NOMO-1 (cell line): ENCODE measurements at regions not wholly inside any gene's neighbourhood (a gene's known extent, or its start where the extent isn't known, plus 50 kb on each side); places are given as distances from the start of the nearest gene placed in this dataset.
"Not testable (repeated sequence)": the region's sequence is repeated elsewhere in the genome, so short reads cannot be mapped to it uniquely, and the experiment has no call there.

ENCODE experiments used
- DNase-seq, 2 experiments: peaks; one replicate each; lab custom pipeline; 2025; ENCODE audit not compliant: unreplicated experiment in 2 of 2; lab: John Stamatoyannopoulos, UW

DNA sequence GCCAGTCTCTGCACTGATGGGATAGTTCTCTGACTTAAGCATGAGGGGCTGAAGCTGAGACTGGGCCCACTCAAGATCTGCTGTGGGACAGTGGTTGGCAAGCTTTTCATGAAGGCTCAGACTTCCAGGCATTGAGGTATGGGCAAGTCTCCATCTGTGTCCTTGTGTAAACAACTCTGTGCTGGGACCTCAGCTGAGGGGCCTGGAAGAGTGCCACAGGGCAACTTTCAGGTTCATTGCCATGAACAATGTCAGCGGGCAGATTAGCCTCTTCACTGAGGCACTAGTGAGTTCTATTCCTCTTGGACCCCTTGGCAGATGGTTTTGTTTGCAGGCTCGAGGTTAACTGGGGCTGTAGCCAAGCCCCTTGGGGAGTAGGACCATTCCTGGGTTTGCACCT, 127.1 kb downstream of the MRPS30 start:
- DNase-seq = no peak

DNA sequence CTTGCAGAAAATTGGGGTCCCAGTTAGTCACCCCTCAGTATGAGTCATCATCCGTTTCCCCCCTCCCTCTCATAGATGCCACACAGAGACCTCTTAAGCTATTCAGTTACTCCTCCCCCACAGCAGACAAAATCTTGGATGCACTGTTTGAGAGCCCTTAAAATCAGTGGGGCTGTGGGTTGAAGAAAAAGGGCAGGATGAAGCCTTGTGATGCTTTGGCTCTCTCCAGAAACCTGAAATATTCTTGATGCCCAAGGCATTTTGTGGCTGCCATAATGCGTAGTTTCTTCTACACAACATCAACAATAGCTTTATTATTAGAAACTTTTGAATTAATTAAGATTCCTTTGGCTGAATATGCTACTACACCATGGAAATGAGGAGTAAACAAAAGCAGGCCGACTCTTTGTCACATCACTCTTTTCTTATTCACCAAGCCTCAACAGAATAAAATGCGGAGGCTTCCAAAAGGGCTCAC, 133.8 kb downstream of the MRPS30 start:
- no peak for DNase-seq

DNA sequence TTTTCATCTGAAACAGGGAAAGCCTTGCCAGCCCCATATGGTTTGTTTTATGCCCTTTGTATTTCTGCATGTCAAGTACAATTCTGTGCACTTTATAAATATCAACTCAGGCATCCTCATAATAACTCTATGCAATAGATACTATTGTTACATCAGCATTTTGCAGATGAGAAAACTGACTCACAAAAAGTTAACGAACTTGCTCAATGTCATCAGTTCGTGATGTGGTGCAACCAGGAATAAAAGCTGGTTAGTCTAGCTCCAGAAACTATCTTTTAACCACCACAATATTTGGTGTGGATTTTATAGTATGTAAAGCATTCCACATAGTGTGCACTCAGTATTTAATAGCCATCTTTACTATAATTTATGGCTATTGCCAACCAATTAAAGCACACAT, 134.9 kb downstream of the MRPS30 start:
- DNase-seq = no peak

DNA sequence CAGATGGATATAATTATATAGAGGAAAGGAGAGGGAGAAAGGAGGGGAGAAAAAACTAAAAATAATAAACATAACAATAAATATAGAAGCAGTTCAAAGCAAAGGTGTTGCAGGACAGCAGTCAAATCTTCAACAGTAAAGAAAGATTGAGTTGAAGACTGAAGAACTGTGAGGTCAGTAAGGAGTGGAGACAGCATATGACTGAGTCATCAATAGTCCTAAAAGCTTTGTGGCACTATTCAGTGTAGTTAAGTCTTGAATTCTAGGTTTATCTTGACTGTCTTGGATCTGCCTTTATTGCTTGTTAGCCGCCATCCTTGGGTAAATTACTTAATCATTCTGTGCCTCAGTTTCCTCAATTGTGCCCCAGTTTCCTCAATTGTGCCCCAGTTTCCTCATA, 137.0 kb downstream of the MRPS30 start:
- no peak for DNase-seq

DNA sequence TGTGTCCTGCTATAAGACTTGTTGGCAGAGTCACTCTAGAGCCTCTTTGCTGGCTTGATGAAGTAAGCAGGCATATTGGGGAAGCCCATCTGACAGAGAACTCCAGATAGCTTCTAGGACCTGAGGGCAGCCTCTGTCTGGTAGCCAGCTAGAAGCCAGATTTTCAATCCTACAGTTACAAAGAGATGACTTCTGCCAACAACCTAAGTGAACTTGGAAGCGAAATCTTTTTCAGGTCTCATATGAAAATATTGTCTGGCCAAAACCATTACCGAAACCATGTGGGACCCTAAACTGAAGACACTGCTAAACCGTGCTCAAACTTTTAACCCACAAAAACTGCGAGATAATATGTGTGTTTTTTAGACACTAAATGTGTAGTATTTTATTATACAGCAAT, 140.9 kb downstream of the MRPS30 start:
- no peak for DNase-seq

DNA sequence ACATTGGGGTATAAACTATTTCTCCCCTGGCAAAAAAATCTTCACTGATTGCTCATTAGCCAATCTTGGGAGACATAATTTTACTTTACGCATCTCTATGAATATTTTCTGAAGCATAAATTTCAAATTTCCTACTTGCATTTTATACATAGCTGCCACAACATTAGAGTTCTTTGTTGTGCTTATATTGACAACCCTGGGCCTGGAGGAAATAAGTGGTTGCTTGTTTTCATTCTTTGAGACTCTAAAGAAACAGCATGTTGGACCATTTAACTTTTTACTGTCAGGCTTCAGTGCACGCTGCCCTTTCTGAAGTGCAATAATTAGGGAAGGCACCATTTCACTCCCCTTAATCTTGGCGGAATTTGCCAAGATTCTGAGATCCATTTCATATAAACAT, 142.6 kb downstream of the MRPS30 start:
- no peak for DNase-seq

DNA sequence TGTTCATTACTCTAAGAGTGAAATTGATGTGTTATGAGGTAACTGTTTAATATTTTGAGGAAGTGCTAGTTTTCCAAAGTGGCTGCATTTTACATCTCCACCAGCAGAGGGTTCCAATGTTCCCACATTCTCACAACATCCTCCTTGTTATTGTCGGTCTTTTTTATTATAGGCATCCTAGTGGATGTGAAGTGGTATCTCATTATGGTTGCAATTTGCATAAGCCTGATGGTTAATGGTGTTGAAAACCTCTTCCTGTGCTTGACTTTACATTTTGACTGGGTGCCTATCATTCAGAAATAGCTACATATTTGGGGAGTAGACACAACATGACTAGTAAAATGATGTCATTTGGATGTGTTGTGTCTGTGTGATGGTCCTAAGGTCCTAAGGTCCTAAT, 143.6 kb downstream of the MRPS30 start:
- peak; percentile 17 to 74 for DNase-seq

DNA sequence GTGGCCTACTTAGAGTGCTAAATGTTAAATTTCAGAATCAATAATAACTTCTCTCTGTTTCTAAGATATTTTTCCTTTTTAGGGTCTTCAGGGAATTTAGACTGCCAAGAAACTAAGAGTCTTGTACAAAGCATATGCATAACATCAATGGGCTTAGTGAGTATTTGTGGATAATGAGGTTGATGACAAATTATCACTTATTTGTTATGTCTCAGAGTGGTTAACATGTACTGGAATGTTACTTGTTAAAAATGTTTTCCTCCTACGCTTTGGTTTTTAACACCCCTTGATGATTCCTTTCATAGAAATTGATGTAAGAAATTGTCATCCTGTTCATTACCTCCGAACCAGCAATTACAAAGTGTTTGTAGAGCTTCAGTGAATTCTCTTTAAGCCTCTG, 144.3 kb downstream of the MRPS30 start:
- no peak for DNase-seq

DNA sequence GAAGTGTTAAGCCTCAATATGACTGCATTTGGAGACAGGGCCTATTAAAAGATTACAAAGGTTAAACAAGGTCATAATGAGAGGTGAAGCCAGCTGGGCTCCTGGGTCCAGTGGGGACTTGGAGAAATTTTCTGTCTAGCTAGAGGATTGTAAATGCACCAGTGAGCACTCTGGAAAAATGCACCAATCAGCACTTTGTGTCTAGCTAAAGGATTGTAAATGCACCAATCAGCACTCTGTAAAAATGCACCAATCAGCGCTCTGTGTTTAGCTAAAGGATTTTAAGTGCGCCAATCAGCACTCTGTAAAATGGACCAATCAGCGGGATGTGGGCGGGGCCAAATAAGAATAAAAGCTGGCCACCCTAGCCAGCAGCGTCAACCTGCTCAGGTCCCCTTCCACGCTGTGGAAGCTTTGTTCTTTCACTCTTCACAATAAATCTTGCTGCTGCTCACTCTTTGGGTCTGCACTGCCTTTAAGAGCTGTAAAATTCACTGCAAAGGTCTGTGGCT, 150.3 kb downstream of the MRPS30 start:
- not testable (repeated sequence) for DNase-seq

DNA sequence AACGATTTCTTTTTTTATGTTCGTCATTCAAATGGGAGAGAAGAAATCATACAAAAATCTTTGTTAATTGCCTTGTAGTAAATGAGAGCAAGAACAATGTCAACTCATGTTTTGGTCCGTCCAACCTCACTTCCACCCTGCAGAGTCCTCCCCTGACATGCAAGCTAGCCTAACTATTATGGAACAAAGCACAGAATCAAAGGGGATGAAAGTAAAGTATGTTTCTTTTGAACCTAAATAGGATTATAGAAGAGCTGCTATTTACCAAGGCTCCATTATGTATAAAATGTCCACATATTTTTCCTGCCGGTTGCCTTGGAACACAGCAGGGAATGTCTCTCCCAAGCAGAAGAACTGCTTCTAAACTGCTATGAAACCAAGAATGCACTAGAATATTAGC, 161.1 kb downstream of the MRPS30 start:
- no peak for DNase-seq

DNA sequence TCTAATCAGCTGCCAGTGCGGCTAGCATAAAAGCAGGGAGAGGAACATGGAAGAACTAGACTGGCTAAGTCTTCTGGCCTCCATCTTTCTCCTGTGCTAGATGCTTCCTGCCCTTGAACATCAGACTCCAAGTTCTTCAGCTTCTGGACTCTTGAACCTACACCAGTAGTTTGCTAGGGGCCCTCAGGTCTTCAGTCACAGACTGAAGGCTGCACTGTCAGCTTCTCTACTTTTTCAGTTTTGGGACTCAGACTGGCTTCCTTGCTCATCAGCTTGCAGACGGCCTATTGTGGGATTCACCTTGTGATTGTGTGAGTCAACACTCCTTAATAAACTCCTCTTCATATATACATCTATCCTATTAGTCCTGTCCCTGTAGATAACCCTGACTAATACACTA, 162.2 kb downstream of the MRPS30 start:
- not testable (repeated sequence) for DNase-seq

DNA sequence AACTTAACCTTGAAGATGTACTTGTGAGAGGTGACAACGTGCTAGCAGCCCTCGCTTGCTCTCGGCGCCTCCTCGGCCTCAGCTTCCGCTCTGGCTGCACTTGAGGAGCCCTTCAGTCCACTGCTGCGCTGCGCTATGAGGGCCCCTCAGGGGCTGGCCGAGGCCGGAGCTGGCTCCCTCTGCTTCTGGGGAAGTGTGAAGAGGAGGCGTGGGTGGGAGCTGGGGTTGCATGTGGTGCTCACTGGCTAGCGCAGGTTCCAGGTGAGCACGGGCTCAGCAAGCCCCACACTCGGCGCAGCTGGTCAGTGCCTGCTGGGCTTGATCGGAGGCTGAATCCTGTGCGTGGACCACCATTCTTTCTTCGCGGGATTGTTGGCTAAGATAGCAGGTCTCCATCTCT, 166.1 kb downstream of the MRPS30 start:
- DNase-seq = no peak

DNA sequence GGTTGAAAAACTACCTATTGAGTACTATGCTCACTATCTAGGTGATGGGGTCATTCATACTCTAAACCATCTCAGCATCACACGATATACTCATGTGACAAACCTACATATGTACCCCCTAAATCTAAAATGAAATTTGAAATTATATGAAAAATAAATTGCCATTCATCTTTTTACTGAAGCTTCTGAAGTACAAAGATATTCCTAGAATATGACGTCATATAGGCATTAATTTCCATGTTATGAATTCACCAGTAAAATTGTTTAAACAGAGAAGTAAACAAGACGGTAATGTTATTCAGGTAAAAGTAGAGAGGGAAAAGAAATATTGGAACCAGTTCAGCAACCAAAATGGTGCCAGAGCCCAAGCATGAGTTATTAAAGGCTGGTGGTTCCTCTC, 173.0 kb downstream of the MRPS30 start:
- no peak for DNase-seq

DNA sequence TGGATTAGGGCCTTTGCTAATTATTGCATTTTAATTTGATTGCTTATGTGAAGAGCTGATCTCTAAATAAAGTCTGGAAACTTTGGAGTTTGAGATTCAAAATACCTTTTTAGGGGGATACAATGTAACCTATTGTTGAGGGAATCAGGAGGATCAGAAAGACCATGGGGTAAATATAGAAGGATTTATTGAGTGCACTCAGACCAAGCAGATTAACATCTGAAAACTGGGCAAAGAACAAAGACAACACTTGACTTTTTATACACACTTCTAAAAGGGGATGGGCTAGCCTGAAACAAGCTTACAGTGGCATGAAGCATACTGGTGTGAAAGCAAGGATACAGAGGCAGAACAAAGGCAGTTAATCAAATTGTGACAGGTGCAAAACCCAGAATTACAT, 174.3 kb downstream of the MRPS30 start:
- DNase-seq = no peak

DNA sequence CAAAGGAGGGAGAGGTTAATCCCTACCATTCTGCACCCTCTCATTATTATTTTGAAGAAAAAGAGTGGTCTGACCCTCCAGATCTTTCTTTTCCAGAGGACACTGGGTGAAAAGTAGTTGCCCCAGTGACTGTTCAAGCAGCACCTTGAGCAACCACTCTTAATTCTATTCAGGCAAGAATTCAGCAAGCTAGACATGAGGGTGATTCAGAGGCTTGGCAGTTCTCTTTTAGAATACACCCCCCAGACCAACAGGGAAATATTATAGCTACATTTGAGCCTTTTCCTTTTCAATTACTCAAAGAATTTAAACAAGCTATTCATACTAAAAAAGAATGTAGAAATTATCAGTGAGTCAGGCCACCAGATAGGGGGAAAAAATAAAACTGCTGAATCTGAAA, 178.3 kb downstream of the MRPS30 start:
- DNase-seq = no peak

DNA sequence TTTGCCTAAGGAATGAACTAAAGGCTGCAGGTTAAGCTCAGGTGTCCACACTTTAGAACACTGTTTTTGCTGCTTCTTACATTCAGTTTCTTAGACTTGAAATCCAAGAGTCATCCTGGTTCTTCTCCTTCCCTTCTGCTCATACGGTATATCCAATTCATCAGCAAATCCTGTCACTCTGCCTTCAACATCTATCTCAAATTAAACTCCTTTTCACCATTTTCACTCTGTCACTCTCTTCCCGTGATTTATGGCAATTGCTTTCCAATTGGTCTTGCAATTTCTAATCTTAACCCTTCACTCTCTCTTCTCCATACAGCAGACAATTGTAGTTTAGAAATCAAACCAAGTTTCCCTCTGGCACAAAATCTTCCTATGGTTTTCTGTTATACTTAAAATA, 182.9 kb downstream of the MRPS30 start:
- DNase-seq = no peak

DNA sequence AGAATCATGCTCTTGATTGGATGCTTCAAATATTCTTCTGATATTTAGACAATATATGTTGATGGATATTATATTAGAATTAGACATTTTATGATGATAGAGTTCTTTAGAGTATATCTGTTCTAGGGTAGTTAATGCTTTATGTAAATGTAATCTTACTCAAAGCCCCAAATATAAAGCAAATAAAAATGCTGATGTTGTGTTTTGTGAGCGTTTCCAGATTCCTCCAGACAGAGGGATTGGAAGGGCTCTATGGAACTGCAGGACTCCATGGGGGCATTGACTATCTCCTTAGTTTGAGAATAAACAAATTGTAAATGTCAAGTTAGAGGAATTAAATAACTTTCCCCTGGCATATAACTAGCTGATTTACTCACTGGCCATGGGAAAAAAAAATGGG, 184.5 kb downstream of the MRPS30 start:
- no peak for DNase-seq

DNA sequence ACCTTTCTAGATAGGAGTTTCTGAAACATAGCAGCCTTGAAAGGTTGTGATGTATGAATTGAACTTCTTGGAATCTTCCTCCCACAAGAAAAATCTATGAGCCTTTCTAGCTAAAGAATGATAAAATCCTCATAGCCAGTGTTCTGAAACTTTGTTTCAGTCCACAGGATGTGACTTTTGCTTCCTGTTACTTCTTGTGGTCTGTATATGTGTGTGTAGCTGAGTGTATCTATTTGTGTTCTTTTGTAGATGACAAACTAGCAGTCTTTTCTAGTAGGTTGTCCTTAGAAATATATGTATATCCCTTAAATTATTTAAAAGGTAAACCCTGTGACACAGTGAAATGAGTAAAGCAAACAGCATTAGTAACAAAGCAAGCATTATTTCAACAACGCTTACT, 188.8 kb downstream of the MRPS30 start:
- DNase-seq = no peak

DNA sequence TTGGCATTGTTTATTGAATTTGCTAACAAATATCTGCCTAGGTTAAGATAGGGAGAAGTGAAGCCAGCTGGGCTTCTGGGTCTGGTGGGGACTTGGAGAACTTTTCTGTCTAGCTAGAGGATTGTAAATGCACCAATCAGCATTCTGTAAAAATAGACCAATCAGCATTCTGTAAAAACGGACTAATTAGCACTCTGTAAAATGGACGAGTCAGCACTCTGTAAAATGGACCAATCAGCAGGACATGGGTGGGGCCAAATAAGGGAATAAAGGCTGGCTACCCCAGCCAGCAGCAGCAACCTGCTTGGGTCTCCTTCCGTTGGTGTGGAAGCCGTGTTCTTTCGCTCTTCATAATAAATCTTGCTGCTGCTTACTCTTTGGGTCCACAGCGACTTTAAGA, 198.4 kb downstream of the MRPS30 start:
- not testable (repeated sequence) for DNase-seq

DNA sequence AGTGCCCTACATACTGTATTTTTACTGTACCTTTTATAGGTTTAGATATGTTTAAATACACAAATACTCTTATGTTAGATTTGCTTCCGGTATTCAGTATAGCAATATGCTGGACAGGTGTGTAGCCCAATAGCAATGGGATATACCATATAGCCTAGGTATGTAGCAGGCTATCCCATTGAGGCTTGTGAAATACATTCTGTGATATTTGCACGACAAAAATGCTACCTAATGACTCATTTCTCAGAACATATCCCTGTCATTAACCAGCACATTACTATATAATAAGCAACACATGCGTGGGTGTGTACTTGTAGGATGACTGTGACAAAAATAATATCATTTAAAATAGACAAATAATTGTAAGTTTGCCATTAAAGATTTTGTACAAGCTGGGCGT, 208.8 kb downstream of the MRPS30 start:
- DNase-seq = no peak

DNA sequence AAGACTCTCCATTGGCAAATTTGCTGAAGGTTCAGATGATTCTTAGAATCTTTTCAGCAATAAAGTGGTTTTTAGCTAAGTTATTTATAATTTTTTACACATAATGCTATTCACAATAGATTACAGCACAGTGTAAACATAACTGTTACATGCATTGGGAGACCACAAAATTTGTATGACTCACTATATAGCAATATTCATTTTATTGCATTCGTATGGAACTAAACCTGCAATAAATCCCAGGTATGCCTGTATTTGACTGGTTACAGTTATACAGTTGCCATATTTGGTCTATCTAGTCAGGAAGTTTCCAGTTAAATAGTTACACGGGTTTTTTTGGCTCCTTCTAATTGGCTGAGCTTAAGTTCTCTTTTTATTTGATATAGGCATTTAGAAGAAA, 220.8 kb downstream of the MRPS30 start:
- no peak for DNase-seq

DNA sequence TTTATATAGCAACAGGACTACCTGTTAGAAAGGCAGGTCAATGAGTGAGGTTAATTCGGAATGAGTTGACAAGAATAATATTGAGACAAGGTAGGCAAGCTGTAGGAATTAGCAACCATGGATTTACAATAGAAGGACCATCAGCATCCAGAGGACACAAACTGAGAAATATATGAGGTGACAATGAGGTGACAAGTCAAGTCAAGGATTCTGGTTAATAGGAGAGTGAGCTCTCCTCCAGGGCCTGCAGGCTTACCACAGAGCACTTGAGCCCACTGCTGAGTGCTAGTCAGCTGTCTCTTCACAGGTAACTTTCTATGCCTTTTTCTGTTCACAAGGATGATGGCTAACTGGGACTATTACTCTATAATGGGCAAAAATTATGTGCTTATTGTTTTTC, 227.2 kb downstream of the MRPS30 start:
- DNase-seq = no peak

DNA sequence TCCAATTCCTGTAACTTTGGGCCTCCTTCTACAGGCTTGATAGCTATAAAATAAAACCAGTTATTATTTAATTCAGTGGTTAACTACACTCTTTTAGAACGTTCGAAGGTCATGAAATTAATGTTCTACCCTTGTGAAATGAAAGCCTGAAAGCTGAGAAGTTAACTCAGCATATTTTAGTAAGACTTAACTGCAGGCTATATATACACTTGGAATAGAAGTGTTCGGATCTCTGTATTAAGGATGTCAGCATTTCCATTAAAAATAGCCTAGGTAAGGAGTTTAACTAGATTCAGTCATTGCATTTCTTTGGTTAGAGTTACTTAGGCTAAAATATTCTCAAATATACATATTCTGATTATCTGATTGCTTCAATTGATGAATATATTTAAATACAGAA, 229.2 kb downstream of the MRPS30 start:
- DNase-seq = no peak
